A673 (cell line): ENCODE measurements at regions not wholly inside any gene's neighbourhood (a gene's known extent, or its start where the extent isn't known, plus 50 kb on each side); places are given as distances from the start of the nearest gene placed in this dataset.

Source experiments
- BruUV-seq: library from RNA; stranded (reverse); fragments of 400-500 nt; replicated peaks from 2 replicates; lab custom pipeline; 2021; lab: Mats Ljungman, UMichigan
- CTCF ChIA-PET: fragments of 300-600 bp; sonication (Branson Sonifier 250); formaldehyde crosslinking; loops from one replicate; lab custom pipeline; 2022; ENCODE audit warnings: antibody characterized with exemption; lab: Charles Lee
- POLR2A ChIA-PET: fragments of 300-600 bp; sonication (Branson Sonifier 250); formaldehyde crosslinking; loops from one replicate; lab custom pipeline; 2022; ENCODE audit warnings: antibody characterized with exemption; ENCODE audit not compliant: low non-redundant PET; lab: Charles Lee
- DNase-seq: peaks from one replicate; pipeline ENCODE4 v3.0.0-alpha.2; 2015; ENCODE audit warnings: low spot score
- H3K27ac ChIP-seq: fragments of 200-600 bp; sonication (generic); 2 replicates; pipeline ENCODE4 v1.5.1; 2016; ENCODE audit warnings: mixed run types, low read depth, mild to moderate bottlenecking, mixed read lengths, antibody characterized with exemption, low read length; ENCODE audit not compliant: poor library complexity, severe bottlenecking
- H3K27me3 ChIP-seq: fragments of 200-600 bp; sonication (generic); replicated peaks from 2 replicates; pipeline ENCODE4 v1.6.1; 2017; ENCODE audit warnings: mixed run types, low read depth, mild to moderate bottlenecking, mixed read lengths, antibody characterized with exemption, low read length; ENCODE audit not compliant: insufficient read depth, poor library complexity
- H3K36me3 ChIP-seq: fragments of 200-600 bp; sonication (generic); 2 replicates; pipeline ENCODE4 v1.6.1; 2016; ENCODE audit warnings: mixed run types, mild to moderate bottlenecking, mixed read lengths, antibody characterized with exemption, low read length; ENCODE audit not compliant: insufficient read depth, poor library complexity, severe bottlenecking
- H3K4me1 ChIP-seq: fragments of 200-600 bp; sonication (generic); 2 replicates; pipeline ENCODE4 v1.6.1; 2017; ENCODE audit warnings: mixed run types, mild to moderate bottlenecking, mixed read lengths, antibody characterized with exemption, low read length; ENCODE audit not compliant: insufficient read depth, poor library complexity, severe bottlenecking
- H3K4me3 ChIP-seq: fragments of 200-600 bp; sonication (generic); 2 replicates; pipeline ENCODE4 v1.5.1; 2016; ENCODE audit warnings: low read depth, mixed run types, mild to moderate bottlenecking, mixed read lengths, low read length; ENCODE audit not compliant: poor library complexity, severe bottlenecking
- H3K9me3 ChIP-seq: fragments of 200-600 bp; sonication (generic); 2 replicates; pipeline ENCODE4 v1.6.1; 2016; ENCODE audit warnings: mixed run types, low read depth, mild to moderate bottlenecking, mixed read lengths, antibody characterized with exemption, low read length; ENCODE audit not compliant: poor library complexity, severe bottlenecking
- EZH2 ChIP-seq: fragments of 200-600 bp; sonication (generic); IDR thresholded peaks from 2 replicates; pipeline ENCODE4 v1.6.1; 2017; ENCODE audit warnings: borderline replicate concordance, low read depth, mild to moderate bottlenecking, mixed read lengths, antibody characterized with exemption, low read length; ENCODE audit not compliant: poor library complexity, severe bottlenecking
- intact Hi-C: fragments of 100-400 bp; cut with micrococcal nuclease; formaldehyde crosslinking; loops from one replicate; pipeline ENCODE4 v1.10.0; 2022; ENCODE audit not compliant: unreplicated experiment
- TF ChIP-seq, protein P1 (sequence below): fragments of 300-800, 200-600 bp; sonication (generic); conservative IDR thresholded peaks from 2 replicates; pipeline ENCODE4 v1.5.1; 2017; ENCODE audit warnings: low read depth, mild to moderate bottlenecking, antibody characterized with exemption, low read length, moderate library complexity, mixed read lengths

DNA sequence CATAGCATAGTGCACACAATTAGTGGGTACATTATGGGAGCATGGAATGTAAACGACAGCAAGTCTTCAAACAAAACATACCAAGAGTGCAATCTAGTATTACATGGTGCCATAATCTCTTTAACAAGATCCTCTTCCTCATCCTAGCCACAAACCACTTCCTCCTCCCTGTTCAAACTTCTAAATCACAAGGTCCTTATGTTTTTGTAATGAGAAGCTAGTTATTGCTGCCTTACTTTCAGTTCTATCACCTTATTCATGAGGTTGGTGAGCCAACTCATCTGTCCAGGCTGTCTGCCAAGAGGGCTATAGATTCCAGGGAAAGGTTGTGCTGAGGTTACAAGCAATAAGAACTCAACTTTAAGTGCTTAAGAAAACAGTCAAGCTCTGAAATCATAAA, 195.4 kb upstream of the ARHGAP20 start:
- Histone ChIP-seq H3K36me3 (no peaks in the 10 kb centered on the region), H3K27me3 (no peaks in the 10 kb centered on the region), H3K4me1 (peaks cover 40% of the 10 kb centered on the region), H3K27ac (no peak overlapping the region), H3K9me3 (no peaks in the 10 kb centered on the region), H3K4me3 (no peak overlapping the region)
- intact Hi-C loops, result no loop called here
- TF ChIP-seq, protein P1, sequence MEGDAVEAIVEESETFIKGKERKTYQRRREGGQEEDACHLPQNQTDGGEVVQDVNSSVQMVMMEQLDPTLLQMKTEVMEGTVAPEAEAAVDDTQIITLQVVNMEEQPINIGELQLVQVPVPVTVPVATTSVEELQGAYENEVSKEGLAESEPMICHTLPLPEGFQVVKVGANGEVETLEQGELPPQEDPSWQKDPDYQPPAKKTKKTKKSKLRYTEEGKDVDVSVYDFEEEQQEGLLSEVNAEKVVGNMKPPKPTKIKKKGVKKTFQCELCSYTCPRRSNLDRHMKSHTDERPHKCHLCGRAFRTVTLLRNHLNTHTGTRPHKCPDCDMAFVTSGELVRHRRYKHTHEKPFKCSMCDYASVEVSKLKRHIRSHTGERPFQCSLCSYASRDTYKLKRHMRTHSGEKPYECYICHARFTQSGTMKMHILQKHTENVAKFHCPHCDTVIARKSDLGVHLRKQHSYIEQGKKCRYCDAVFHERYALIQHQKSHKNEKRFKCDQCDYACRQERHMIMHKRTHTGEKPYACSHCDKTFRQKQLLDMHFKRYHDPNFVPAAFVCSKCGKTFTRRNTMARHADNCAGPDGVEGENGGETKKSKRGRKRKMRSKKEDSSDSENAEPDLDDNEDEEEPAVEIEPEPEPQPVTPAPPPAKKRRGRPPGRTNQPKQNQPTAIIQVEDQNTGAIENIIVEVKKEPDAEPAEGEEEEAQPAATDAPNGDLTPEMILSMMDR, result no peak
- TF ChIP-seq EZH2, result no peak
- ChIA-PET CTCF (no interaction called here), POLR2A (no interaction called here)
- DNase-seq, result peak; percentile 67
- no TSS peak for BruUV-seq

- CTCF ChIA-PET, result no interaction called here
- peak; percentile 87 for DNase-seq
These were observed 191.6 kb upstream of the ARHGAP20 start for GRCh38 chr11:110903830-110904229.

DNA sequence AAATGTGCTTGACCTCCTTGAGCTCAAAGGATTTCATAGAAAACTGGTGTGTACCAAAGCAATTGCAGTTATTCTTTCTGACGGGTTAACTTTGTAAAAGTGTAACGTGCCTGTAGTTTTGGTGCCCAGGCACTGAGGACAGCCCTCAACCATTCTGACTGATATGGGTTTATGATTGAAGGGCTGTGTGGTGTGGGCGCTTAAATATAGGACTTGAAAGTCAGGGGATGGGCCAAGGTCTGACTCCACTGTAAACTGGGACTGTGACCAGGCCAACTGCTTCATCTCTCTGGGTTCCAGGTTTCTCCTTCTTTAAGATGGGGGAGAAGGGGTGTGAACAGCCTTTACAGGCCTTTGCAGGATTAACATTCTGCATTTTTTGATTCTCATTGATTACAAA, 191.1 kb upstream of the ARHGAP20 start:
- intact Hi-C loops, result no loop called here
- H3K4me3 ChIP-seq, result no peak overlapping the region
- ChIA-PET POLR2A (interaction anchor here (0.6 kb wide), 2 partner anchors 12 to 316 kb away, joined by 3 read pairs; no protein-coding TSS in a partner anchor), CTCF (no interaction called here)
- no peak overlapping the region for H3K27ac ChIP-seq
- BruUV-seq, result no TSS peak
- no peaks in the 10 kb centered on the region for H3K36me3 ChIP-seq
- TF ChIP-seq, protein P1, result no peak
- TF ChIP-seq EZH2, result no peak
- no peaks in the 10 kb centered on the region for H3K9me3 ChIP-seq
- peaks cover 17% of the 10 kb centered on the region for H3K4me1 ChIP-seq
- no peaks in the 10 kb centered on the region for H3K27me3 ChIP-seq
- no peak for DNase-seq

More at GRCh38 chr11:110903830-110904229, 191.6 kb upstream of the ARHGAP20 start:
- H3K27ac ChIP-seq, result no peak overlapping the region
- BruUV-seq, result no TSS peak
- H3K4me3 ChIP-seq, result no peak overlapping the region
- TF ChIP-seq, protein P1, result no peak
- no peak for TF ChIP-seq EZH2
- POLR2A ChIA-PET, result interaction anchor here (0.6 kb wide), 1 partner anchor 315 kb away, joined by 3 read pairs; no protein-coding TSS in a partner anchor
- no peaks in the 10 kb centered on the region for H3K9me3 ChIP-seq
- H3K27me3 ChIP-seq, result no peaks in the 10 kb centered on the region
- intact Hi-C loops, result no loop called here
- H3K4me1 ChIP-seq, result peaks cover 22% of the 10 kb centered on the region
- H3K36me3 ChIP-seq, result no peaks in the 10 kb centered on the region
